ENCODE measurements at regions not wholly inside any gene's neighbourhood (a gene's known extent, or its start where the extent isn't known, plus 50 kb on each side); places are given as distances from the start of the nearest gene placed in this dataset.

GRCh38 chr2:64394153-64394552 is 59.8 kb upstream of the LGALSL start:
- no peak overlapping the region for H3K4me3 ChIP-seq (ENCODE audit: low read depth, low read length)
- TF ChIP-seq CTCF (IDR thresholded peaks at IDR 0.05; ENCODE audit: low read depth, low read length): no peak

- H3K4me3 ChIP-seq (ENCODE audit: low read depth, low read length): no peak overlapping the region
- no peak for TF ChIP-seq CTCF (IDR thresholded peaks at IDR 0.05; ENCODE audit: low read depth, low read length)
Observed at GRCh38 chr2:64396001-64396400, 58.0 kb upstream of the LGALSL start.

GRCh38 chr2:64396551-64396950 is 57.4 kb upstream of the LGALSL start:
- no peak for TF ChIP-seq CTCF (IDR thresholded peaks at IDR 0.05; ENCODE audit: low read depth, low read length)
- H3K4me3 ChIP-seq (ENCODE audit: low read depth, low read length): no peak overlapping the region

- no peak overlapping the region for H3K4me3 ChIP-seq (ENCODE audit: low read depth, low read length)
- TF ChIP-seq CTCF (IDR thresholded peaks at IDR 0.05; ENCODE audit: low read depth, low read length): no peak
Observed at GRCh38 chr2:64398516-64399129, 55.3 kb upstream of the LGALSL start.

GRCh38 chr2:64399521-64399920 is 54.4 kb upstream of the LGALSL start:
- H3K4me3 ChIP-seq (ENCODE audit: low read depth, low read length): no peak overlapping the region
- no peak for TF ChIP-seq CTCF (IDR thresholded peaks at IDR 0.05; ENCODE audit: low read depth, low read length)

GRCh38 chr2:64400105-64400728 is 53.7 kb upstream of the LGALSL start:
- H3K4me3 ChIP-seq (ENCODE audit: low read depth, low read length): no peak overlapping the region
- TF ChIP-seq CTCF (IDR thresholded peaks at IDR 0.05; ENCODE audit: low read depth, low read length): no peak

GRCh38 chr2:64400733-64401528 is 53.0 kb upstream of the LGALSL start:
- no peak for TF ChIP-seq CTCF (IDR thresholded peaks at IDR 0.05; ENCODE audit: low read depth, low read length)
- H3K4me3 ChIP-seq (ENCODE audit: low read depth, low read length): no peak overlapping the region
